ENCODE measurements at regions not wholly inside any gene's neighbourhood (a gene's known extent, or its start where the extent isn't known, plus 50 kb on each side); places are given as distances from the start of the nearest gene placed in this dataset.

DNA sequence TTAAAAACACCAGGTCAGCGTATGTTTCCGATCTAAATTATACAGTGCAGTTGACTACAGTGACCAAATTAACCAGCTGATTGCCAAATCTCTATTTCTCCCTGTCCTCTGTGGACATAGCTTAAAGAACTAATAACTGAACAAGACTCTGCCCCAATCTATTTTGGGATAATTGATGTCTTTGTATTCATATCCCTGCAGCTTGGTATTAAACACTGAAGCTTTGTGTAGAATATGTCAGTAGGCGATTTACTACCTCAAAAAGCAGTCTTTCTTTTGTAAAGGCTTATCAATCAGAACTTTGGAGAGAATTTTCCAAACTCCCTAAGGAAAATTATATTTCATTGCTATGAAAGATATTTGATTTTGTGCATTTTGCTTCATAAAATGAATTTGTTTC, 258.2 kb downstream of the SOX2 start:
- TF ChIP-seq, protein P1, sequence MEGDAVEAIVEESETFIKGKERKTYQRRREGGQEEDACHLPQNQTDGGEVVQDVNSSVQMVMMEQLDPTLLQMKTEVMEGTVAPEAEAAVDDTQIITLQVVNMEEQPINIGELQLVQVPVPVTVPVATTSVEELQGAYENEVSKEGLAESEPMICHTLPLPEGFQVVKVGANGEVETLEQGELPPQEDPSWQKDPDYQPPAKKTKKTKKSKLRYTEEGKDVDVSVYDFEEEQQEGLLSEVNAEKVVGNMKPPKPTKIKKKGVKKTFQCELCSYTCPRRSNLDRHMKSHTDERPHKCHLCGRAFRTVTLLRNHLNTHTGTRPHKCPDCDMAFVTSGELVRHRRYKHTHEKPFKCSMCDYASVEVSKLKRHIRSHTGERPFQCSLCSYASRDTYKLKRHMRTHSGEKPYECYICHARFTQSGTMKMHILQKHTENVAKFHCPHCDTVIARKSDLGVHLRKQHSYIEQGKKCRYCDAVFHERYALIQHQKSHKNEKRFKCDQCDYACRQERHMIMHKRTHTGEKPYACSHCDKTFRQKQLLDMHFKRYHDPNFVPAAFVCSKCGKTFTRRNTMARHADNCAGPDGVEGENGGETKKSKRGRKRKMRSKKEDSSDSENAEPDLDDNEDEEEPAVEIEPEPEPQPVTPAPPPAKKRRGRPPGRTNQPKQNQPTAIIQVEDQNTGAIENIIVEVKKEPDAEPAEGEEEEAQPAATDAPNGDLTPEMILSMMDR (IDR thresholded peaks at IDR 0.05), result no peak
- TF ChIP-seq POLR2A (IDR thresholded peaks at IDR 0.05), result no peak

All from uterus (tissue), 2 donors.